Left hindlimb (tissue), 1 donor: ENCODE measurements at regions not wholly inside any gene's neighbourhood (a gene's known extent, or its start where the extent isn't known, plus 50 kb on each side); places are given as distances from the start of the nearest gene placed in this dataset.

Experiments
- DNase-seq: peaks from one replicate; pipeline ENCODE4 v3.0.0-alpha.2; 2018

DNA sequence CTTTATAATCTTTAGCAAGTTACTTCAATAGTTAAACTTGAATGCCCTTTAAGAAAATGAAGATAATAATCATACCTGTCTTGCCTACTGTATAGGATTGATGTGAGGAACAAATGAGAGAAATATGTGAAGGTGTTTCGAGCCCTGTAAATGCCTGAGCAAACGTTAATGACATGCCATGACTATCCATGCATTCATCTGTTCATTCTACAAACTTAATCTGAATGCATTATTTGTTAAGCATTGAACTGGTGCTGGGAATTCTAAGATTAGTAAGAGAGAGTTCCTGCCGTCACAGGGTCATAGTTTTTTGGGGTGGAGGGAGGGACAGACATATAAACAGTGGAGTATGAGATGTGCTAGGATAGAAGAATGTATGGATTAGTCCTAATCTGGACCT is 111.5 kb upstream of the PRICKLE1 start:
- no peak for DNase-seq

DNA sequence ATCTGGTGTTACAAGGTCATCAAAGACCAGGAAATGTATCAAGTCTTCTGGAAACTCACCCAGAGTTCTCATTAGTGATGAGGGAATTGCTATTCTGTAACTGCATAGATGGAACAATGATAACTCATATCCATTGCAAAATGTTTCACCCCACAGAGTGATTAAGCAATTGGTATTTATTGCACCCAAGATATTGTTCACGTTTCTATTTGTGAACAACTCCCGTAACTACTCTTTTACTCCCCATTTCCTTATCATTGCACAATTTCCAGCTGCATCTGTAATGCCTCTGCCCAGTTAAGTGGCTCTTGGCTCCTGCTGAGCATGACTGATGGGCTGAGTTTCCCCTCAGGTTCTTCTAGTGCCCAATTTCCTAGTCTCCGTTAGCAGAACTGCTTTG is 108.7 kb upstream of the PRICKLE1 start:
- DNase-seq, result no peak

DNA sequence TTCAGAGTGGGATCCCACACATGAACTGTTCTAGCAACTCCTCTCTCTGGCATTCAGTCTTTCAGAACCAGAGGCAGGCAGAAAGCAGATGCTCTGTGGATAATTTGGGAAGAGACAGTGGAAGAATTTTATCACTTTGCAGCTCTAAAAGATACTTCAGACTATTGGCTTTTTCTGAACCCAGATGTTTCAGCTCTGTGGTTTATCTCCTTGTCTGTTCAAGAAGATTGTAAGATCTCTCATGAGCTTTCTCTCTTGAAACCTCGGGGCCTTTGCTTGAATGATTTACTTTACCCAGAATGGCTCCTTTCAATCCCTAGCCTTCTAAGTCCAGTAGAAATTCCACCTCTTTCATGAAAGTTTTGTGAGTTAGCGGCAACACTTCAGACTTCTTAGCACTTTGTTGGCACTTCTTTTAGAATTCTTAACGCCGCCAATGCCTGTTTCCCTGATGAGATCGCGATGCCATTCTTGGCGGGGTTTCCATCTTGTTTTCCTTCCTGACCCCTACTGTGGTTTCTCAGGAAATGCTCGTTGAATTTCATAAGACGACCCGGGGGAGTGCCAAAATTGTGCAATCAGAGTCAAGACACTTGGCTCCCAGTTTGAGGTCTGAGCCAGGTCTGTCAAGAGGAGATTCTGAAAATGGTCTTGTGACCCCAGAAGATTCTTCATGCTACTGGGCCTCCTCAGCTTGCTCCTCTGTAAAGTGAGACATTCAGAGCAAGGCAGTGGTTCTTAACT is 107.0 kb upstream of the PRICKLE1 start:
- no peak for DNase-seq

DNA sequence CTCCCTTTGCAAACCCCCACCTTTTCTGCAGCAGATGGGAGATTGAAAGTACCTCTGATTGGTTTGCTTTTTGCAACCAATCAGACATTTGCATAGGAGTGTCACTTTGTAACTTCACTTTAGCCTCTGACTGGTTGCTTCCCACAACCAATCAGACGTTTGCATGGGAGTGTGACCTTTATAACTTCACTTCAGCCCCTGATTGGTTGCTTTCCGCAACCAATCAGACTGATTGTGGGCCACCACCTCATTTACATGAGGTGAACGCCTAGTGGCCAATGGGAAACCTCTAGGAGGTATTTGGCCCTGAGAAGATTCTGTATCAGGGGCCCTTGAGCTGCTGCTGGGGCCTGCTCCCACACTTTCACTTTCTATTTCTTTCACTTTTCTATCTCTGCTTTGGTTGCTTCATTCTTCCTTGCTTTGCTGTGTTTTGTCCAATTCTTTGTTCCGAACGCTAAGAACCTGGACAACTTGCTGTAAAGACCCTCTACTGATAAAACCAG is 106.0 kb upstream of the PRICKLE1 start:
- DNase-seq, result no peak

DNA sequence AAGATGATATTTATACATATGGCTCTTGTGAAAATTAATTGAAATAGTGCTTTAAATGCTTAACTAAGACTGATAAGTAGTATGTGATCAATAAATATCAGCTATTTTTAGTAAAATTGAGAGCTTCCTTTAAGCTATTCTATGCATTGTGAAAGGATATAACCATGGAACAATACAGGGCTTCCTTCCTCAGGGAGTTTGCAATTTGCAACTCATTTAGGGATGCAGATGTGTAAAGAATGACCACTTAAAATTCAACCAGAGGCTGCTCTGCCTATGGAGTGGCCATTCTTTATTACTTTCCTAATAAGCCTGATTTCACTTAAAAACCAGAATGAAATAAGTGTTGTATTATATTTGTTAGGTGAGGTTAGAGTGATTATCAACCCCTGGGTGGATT is 103.2 kb upstream of the PRICKLE1 start:
- no peak for DNase-seq

DNA sequence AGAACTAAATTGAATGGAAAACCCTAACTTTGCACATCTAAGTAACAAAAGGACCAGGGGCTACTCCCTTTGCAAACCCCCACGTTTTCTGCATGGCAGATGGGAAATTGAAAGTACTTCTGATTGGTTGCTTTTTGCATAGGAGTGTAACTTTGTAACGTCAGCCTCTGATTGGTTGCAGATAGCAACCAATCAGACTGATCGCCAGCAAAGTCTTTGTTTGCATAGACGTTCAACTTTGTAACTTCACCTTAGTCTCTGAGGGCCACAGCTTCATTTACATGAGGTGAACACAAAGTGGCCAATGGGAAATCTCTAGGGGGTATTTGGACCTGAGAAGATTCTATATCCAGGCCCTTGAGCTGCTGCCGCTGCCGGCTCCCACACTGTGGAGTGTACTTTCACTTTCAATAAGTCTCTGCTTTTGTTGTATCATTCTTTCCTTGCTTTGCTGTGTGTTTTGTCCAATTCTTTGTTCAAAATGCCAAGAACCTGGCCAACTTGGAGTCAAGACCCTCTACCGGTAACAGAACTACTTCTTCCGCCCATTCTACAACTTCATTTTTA is 102.5 kb upstream of the PRICKLE1 start:
- DNase-seq, result no peak

DNA sequence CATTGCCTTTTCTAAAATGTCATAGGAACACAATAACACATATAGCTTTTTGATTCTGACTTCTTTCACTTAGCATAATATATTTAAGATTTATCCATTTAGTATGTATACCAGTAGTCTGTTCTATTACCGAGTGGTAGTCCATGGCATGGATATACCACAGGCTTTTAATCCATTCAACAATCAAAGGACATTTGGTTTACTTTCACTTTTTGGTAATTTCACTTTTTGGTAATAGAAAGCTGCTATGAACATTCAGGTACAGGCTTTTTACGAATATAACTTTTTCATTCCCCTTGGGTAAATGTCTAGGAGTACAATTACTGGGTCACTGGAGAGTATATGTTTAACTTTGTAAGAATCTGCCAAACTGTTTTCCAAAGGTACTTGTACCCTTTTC is 100.7 kb upstream of the PRICKLE1 start:
- no peak for DNase-seq

DNA sequence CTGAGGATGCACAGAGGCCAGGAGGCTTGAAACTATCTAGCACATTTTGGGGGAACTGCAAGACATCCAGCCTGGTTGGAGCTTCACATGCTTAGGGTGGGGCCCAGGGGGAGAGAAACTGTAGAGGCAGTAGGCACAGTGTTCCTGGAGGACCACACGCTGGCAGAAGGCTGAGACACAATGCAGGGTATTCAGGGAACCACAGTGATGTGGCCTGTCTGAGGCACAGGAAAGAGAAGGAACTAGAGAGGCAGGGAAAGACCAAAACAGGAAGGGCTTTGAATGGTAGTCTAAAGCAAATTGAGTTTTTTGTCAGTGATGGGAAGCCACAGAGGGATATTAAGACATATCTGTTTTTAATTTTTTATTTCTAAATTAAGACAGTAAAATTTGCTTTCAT is 100.2 kb upstream of the PRICKLE1 start:
- no peak for DNase-seq

DNA sequence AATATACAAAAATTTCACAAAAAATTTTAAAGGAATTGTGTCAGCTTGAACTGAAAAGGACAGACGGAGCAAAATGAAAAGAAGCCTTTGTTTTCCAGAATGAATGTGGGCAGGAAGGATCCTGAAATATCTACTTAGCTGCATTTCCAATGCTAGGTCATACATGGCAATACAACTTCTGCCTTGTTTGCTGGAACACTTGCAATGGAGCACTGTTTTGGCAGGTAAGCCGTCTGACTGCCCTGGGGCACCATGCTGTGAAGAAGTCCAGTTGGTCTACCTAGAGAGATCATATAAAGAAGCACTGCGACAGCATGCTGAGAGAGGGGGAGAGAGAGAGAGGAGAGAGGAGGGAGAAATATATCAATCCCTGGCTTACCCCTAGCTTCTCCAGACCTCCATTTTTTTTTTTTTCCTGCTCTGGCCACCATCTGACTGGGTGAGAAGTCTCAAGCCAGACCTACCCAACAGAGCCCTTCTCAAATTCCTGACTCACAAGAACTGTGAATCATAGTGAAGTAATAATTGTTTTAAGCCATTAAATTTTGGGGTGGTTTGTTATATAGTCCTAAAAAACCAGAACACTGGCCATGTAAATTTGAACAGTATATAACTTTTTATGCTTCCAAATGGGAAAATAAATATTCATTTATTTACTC is 97.1 kb upstream of the PRICKLE1 start:
- no peak for DNase-seq

DNA sequence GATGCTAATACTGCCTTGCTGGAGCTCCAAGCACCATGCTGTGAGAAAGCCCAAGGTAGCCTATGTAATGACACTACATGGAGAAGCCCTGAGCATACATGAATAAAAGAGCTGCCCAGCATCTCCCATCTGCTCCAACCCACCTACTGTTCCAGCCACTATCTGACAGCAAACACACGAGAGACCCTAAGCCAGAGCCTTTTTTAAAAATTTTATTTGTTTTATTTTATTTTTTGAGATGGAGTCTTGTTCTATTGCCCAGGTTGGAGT is 95.2 kb upstream of the PRICKLE1 start:
- no peak for DNase-seq

DNA sequence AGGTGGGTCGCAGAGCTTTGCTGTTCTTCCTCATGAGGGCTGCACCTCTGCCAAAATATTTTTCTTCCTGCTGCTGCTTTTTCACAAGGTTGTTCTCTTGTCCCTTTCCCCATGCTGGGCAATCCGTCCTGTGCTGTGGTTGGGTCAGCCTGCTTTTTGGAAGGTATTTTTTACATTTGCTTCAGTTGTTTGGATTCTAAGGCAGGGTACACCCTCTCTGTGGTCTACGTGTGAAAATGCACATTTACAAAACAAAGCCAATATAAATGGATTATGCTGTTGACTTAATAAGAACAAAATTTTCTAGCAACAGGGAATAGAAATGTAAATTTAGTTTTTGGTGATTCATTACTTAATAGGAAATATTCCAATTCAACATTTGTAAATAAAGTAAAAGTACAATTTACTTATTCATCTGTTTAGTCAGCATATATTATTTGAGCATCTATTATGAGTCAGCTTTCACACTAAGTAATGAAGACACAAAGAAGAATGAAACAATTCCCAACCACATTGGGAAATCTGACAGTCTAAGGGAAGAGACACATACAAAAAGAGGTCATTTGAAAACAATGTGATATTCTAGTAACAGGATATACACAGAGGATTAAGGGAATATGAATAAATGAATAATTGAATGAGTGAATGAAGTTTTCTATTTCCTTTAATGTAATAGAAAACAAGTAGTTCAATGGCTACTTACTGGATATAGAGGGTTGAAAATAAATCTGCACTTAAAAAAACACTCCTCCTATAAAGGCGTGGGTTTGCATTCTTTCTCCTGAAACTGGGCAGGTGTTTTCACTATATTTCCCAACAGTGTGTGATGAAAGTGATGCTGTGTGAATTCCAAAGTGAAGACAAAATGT is 94.6 kb upstream of the PRICKLE1 start:
- no peak for DNase-seq

DNA sequence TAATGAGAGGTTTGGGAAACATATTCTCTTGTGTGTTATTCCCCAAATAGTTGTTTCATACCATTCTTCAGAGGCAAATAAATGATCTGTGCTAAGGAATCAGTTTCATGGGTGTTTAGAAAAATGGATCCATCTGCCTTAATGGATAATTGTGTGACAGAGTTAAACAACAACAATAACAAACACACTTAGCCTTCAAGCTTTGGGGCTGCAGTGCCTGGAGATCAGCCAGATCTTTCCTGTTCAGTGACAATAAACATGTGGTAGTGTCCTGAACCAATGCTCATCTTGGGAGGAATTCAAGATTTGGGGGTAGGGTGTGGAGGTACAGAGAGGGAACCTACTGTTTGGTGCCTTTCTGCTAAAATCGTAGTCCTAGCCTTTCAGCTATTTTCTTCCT is 93.7 kb upstream of the PRICKLE1 start:
- no peak for DNase-seq

DNA sequence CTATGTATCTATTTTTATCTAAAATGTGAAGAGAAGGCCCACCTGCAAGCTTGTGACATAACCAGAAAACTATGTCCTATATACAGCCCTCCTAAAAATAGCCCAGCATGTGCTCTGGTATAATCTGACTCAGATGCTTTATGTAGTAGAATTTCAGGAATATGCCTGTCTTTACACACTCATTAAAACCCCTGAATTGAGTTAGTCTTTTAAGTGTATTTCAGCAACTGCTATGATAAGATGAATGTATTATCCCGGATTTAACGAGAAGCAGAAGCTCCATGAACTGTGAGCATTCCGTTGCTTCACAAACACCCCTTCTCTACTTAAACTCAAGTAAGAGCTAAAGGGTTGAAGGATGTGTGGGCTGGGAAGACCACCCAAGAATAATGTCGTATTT is 89.9 kb upstream of the PRICKLE1 start:
- DNase-seq, result no peak

DNA sequence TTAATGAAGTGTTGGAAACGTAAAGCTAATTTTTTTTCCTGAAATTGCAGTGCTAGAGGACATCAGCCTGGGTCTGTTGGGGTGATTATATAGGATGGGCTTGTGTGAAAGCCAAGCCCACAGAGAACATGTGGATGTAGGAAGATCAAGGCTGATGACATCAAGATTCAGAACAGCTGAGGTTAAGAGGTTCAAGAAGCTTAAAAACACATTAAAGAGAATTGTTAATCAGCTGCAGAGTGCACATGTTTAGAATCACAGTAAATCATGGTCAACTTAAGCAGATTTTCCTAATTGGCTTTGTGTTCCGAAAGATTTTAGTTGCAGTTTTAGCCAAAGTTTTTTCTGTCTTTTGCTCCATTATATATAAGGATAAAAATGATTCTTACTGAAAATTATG is 87.9 kb upstream of the PRICKLE1 start:
- no peak for DNase-seq

DNA sequence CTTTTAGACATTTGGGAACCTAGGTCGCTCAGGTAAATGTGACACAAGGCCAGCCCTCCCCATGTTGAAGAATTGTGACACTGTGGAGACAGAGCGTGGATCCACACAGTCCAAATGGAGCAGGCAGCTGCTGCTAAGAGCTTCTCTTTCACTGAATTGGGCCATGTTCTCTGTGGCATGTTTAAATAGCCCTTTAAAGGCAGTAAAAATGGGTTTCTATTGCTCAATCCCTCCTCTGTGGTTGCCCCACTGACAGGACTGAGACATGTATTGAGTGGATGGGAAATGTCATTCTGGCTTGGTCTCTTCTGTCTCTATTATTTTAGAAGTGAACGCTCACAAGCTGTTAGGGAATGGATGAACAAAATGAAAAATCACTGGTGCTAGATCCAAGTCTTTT is 84.0 kb upstream of the PRICKLE1 start:
- DNase-seq, result no peak

DNA sequence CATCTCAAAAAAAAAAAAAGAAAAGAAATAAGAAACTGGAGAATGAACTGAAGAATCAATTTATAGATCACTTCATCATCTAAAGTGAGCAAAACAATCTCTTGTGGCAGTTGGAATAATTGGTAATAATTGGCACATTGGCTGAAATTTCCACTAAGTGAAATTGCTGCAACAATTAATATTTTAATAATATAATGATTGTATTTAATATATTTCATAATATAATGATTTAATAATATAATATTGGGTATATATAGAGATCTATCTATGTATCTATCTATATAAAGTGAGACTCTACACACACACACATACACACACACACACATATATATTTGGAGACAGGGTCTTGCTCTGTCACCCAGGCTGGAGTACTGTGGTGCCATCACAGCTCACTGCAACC is 81.2 kb upstream of the PRICKLE1 start:
- DNase-seq, result no peak

DNA sequence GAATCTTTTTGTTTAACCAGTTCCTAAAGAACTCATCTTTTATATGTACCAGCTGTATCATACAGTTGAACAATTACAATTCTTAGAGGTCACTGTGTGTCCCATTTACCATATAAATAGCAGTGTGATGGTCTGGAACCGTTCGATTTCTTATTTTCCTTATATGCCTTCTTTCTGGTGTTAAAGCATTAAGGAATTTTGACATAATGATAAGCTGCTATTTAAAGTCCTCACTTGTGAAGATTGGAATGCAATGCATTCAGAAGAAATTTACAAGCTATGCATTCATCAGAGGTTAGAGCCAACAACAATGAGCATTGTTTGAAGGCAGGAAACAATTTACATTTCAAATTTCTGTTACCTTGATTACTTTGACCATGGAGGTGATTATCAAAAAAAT is 80.0 kb upstream of the PRICKLE1 start:
- no peak for DNase-seq

DNA sequence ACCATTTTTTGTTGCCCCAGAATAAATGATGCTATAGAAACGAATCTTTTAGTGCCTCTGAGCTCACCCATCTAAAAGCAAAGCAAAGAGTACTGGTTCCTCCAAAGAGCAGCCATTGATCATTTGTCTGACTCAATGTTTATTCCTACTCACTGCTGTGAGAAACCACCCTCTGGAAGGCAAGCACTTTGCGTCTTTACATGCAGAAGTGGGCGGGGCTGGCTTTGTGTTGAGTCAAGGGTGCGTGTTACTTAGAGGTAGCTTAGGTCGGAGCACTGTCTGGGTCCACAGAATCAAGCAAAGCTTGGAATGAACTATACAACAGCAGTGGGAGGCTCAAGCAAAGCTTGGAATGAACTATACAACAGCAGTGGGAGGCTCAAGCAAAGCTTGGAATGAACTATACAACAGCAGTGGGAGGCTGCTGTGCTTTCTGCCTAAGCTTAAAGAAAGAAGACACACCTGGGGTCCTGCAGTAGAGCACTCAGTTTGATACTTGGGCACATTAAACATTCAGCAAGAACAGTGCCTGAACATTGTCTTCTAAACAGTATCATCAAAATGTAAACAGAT is 77.2 kb upstream of the PRICKLE1 start:
- no peak for DNase-seq

DNA sequence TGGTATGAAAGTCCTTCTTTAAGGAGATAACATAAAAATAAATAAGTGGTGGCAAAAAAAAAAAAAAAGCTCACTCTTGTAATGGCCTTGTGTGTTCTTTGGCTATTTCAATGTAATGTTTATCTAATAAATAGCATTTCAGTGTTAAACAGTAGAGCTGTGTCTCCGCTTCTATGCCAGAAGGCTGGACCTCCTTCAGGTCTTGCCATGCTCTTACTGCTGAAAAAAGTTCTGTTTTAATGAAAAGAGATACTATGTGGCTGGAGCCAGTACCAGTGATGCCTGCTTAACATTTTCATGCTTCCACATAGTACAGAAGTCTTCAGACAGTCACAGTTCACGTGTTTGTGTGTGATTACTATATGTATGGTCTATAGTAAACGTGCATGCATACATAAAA is 74.1 kb upstream of the PRICKLE1 start:
- DNase-seq, result no peak

DNA sequence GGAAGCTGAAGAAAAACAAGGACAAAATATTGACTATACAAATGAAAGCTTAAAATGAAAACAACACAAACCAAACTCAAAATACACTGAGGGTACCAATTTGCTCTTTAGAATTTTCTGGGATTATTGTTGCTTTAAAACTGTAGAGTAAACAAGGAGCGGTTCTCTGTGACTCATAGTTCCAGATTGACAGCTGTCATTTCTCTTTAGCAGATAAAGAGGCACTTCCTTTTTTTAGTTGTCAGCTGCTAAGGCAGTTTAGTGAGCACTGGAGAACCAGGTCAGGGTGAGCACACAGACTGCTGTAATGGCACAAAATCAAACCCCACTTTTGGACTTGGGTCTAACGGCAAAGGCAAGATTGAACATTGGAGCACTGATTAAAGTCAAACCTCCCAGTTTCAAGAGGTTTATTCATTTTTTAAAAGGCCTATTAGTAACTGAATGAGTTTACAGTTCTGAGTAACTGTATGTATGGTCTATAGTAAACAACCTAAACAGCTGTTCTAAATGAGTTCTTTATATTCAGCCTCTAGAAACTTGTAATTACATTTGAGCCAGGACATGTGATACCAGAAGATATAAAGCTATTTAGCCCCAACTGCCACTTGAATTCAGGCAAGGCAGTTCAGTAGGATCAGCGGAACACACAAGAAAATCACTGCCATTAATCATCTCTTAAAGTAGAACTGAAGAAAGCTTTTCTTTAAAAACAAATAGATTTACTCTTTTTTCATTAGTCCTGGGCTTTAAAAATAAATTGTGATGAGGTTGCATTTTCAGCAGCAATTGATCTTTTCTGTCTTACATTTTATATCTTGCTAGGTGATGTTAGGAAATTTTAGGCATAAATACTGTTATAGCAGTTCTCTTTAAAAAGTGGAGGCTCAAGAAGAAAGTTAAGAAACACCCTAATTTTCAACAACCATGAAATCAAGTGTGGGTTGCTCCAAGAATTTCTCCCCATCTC is 71.7 kb upstream of the PRICKLE1 start:
- DNase-seq, result no peak

DNA sequence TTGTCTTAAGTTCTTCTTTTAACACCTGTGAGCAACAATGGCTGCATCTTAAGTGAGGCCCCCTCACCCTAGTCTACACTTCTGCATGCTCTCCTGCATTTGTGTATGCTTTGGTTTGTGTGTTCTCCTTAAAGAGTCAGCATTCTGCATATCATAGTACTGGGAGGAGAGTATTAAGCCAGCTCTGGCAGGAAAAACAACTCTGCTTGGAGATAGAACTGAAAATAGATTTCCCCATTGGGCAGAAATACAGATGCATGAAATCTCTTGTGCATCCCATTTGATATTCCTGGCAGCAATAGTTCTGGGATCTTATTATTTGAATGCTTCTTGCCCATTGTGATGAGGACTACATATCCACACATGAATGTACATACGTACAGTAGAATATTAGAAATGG is 70.6 kb upstream of the PRICKLE1 start:
- no peak for DNase-seq

DNA sequence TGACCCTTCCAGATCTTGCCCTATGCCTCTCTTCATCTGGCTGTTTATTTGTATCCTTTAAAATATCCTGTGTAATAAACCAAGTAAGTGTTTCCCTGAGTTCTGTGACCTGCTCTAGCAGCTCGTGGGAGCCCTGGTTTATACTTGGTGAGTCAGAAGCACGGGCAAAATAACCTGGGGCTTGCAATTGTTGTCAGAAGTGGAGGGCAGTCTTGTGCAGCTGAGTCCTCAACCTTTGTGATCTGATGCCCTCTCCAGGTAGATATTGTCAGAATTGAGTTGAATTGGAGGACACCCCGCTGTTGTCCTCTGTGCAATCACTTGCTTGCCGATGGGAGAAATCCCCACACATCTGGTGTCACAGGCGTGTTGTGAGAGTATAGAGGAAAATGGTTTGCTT is 62.5 kb upstream of the PRICKLE1 start:
- DNase-seq, result no peak
